ENCODE measurements at regions not wholly inside any gene's neighbourhood (a gene's known extent, or its start where the extent isn't known, plus 50 kb on each side); places are given as distances from the start of the nearest gene placed in this dataset.

GRCh38 chr22:33130473-33130872 lies 72.3 kb upstream of the SYN3 start (continued):
- TF ChIP-seq TGIF2 (CRISPR knock-in tag; IDR thresholded peaks at IDR 0.05) (no peak), MAFG (CRISPR knock-in tag; IDR thresholded peaks at IDR 0.05) (no peak), ZNF274 (CRISPR knock-in tag; IDR thresholded peaks at IDR 0.05) (no peak), KAT8 (CRISPR knock-in tag; IDR thresholded peaks at IDR 0.05) (no peak), ISL2 (CRISPR knock-in tag; IDR thresholded peaks at IDR 0.05) (peak; percentile 26; the same call in 1 of the 2 replicates), ETS1 (CRISPR knock-in tag; IDR thresholded peaks at IDR 0.05) (no peak), PHF8 (CRISPR knock-in tag; IDR thresholded peaks at IDR 0.05) (no peak), ZNF556 (CRISPR knock-in tag; IDR thresholded peaks at IDR 0.05; ENCODE audit: borderline replicate concordance) (no peak), TEAD2 (CRISPR knock-in tag; IDR thresholded peaks at IDR 0.05) (no peak), RFX1 (IDR thresholded peaks at IDR 0.05) (no peak), TIGD3 (CRISPR knock-in tag; IDR thresholded peaks at IDR 0.05; ENCODE audit: borderline replicate concordance) (no peak), ZSCAN30 (CRISPR knock-in tag; IDR thresholded peaks at IDR 0.05) (no peak), PCBP2 (optimal IDR thresholded peaks at IDR 0.05; ENCODE audit: low read depth, low read length, poor library complexity, severe bottlenecking) (no peak), MIER2 (CRISPR knock-in tag; IDR thresholded peaks at IDR 0.05) (peak; percentile 41; the same call in 1 of the 2 replicates), ZNF746 (CRISPR knock-in tag; IDR thresholded peaks at IDR 0.05) (no peak), E2F2 (CRISPR knock-in tag; IDR thresholded peaks at IDR 0.05; ENCODE audit: borderline replicate concordance) (no peak), BHLHE40 (IDR thresholded peaks at IDR 0.05; ENCODE audit: low read length) (no peak), ZBTB7B (CRISPR knock-in tag; IDR thresholded peaks at IDR 0.05) (no peak), MYPOP (CRISPR knock-in tag; IDR thresholded peaks at IDR 0.05) (no peak), ZEB1 (IDR thresholded peaks at IDR 0.05; ENCODE audit: insufficient replicate concordance, low read depth) (peak; percentile 60), FOSL1 (CRISPR knock-in tag; IDR thresholded peaks at IDR 0.05; ENCODE audit: borderline replicate concordance) (no peak), HCFC1 (IDR thresholded peaks at IDR 0.05; ENCODE audit: low read depth, low read length) (no peak), RXRA (CRISPR knock-in tag; IDR thresholded peaks at IDR 0.05) (peak; percentile 91; the same call in 1 of the 2 replicates), ZNF619 (CRISPR knock-in tag; IDR thresholded peaks at IDR 0.05) (no peak), MAFF (IDR thresholded peaks at IDR 0.05; ENCODE audit: low read depth, low read length) (peak; percentile 58), ZBTB37 (CRISPR knock-in tag; IDR thresholded peaks at IDR 0.05) (no peak), SETDB1 (CRISPR knock-in tag; IDR thresholded peaks at IDR 0.05; ENCODE audit: borderline replicate concordance) (no peak)

All from HepG2 (cell line).